WTC11 (cell line): ENCODE measurements at regions not wholly inside any gene's neighbourhood (a gene's known extent, or its start where the extent isn't known, plus 50 kb on each side); places are given as distances from the start of the nearest gene placed in this dataset.

Source experiments
- ATAC-seq: fragments of 200-7000 bp; cut with Tn5 transposase; 2 replicates; pipeline ENCODE4 v1.10.0; 2021; ENCODE audit warnings: mild to moderate bottlenecking, moderate library complexity
- CTCF ChIA-PET: fragments of 300-600 bp; sonication (Branson Sonifier 250); formaldehyde crosslinking; loops from one replicate; lab custom pipeline; 2021; ENCODE audit warnings: antibody characterized with exemption; lab: Charles Lee
- POLR2A ChIA-PET: fragments of 350-600 bp; sonication (Branson Sonifier 250); formaldehyde crosslinking; loops from one replicate; lab custom pipeline; 2021; ENCODE audit warnings: antibody characterized with exemption; lab: Charles Lee
- DNase-seq: peaks from one replicate; pipeline ENCODE4 v3.0.0; 2021; ENCODE audit warnings: low spot score
- H3K27ac Mint-ChIP-seq: 2 replicates; pipeline ENCODE4 v1.8.0; 2021; ENCODE audit warnings: mixed read lengths
- H3K27me3 Mint-ChIP-seq: 2 replicates; pipeline ENCODE4 v1.8.0; 2021; ENCODE audit warnings: low read depth, mild to moderate bottlenecking, moderate library complexity, mixed read lengths
- H3K36me3 Mint-ChIP-seq: 2 replicates; pipeline ENCODE4 v1.8.0; 2021; ENCODE audit warnings: mixed read lengths
- H3K4me1 Mint-ChIP-seq: 2 replicates; pipeline ENCODE4 v1.8.0; 2022; ENCODE audit warnings: mixed read lengths
- H3K4me3 Mint-ChIP-seq: 2 replicates; pipeline ENCODE4 v1.8.0; 2021; ENCODE audit warnings: mild to moderate bottlenecking, moderate library complexity, mixed read lengths
- H3K9me3 Mint-ChIP-seq: 2 replicates; pipeline ENCODE4 v1.8.0; 2021; ENCODE audit warnings: mixed read lengths
- E2F1 ChIP-seq: sonication (generic); formaldehyde crosslinking; IDR thresholded peaks from 2 replicates; pipeline ENCODE4 v1.8.0; 2022; ENCODE audit warnings: mild to moderate bottlenecking, missing genetic modification reagents
- FOXJ3 ChIP-seq: sonication (generic); formaldehyde crosslinking; IDR thresholded peaks from 2 replicates; pipeline ENCODE4 v1.9.0; 2021; ENCODE audit warnings: missing genetic modification reagents, mild to moderate bottlenecking, borderline replicate concordance
- FOXK1 ChIP-seq: sonication (generic); formaldehyde crosslinking; IDR thresholded peaks from 2 replicates; pipeline ENCODE4 v1.8.0; 2022; ENCODE audit warnings: mild to moderate bottlenecking, moderate library complexity, missing genetic modification reagents
- GTF2I ChIP-seq: fragments of 250-450 bp; sonication (Bioruptor Pico); conservative IDR thresholded peaks from 2 replicates; pipeline ENCODE4 v1.4.0; 2021; ENCODE audit warnings: mild to moderate bottlenecking
- KAT7 ChIP-seq: sonication (generic); formaldehyde crosslinking; IDR thresholded peaks from 2 replicates; pipeline ENCODE4 v1.8.1; 2023; ENCODE audit warnings: missing genetic modification reagents, mild to moderate bottlenecking, borderline replicate concordance
- NFYB ChIP-seq: sonication (generic); formaldehyde crosslinking; conservative IDR thresholded peaks from 2 replicates; pipeline ENCODE4 v1.8.0; 2022; ENCODE audit warnings: low read depth, missing genetic modification reagents
- PREB ChIP-seq: sonication (generic); formaldehyde crosslinking; IDR thresholded peaks from 2 replicates; pipeline ENCODE4 v1.8.1; 2022; ENCODE audit warnings: mild to moderate bottlenecking, missing genetic modification reagents, moderate library complexity, borderline replicate concordance
- RORB ChIP-seq: fragments of 250-450 bp; sonication (Bioruptor Pico); IDR thresholded peaks from 2 replicates; pipeline ENCODE4 v1.9.0; 2021; ENCODE audit warnings: mild to moderate bottlenecking
- SMAD3 ChIP-seq: sonication (generic); formaldehyde crosslinking; IDR thresholded peaks from 2 replicates; pipeline ENCODE4 v1.8.0; 2022; ENCODE audit warnings: missing genetic modification reagents, mild to moderate bottlenecking, borderline replicate concordance
- TCF7 ChIP-seq: sonication (generic); formaldehyde crosslinking; IDR thresholded peaks from 2 replicates; pipeline ENCODE4 v1.8.0; 2022; ENCODE audit warnings: mild to moderate bottlenecking, low read depth, missing genetic modification reagents, moderate library complexity
- TP53 ChIP-seq: sonication (generic); formaldehyde crosslinking; IDR thresholded peaks from 2 replicates; pipeline ENCODE4 v1.8.1; 2023; ENCODE audit warnings: mild to moderate bottlenecking, missing genetic modification reagents
- USF1 ChIP-seq: sonication (generic); formaldehyde crosslinking; IDR thresholded peaks from 2 replicates; pipeline ENCODE4 v1.8.0; 2022; ENCODE audit warnings: mild to moderate bottlenecking, missing genetic modification reagents
- ZNF219 ChIP-seq: sonication (generic); formaldehyde crosslinking; IDR thresholded peaks from 2 replicates; pipeline ENCODE4 v1.8.0; 2023; ENCODE audit warnings: missing genetic modification reagents, mild to moderate bottlenecking, borderline replicate concordance
- ZNF232 ChIP-seq: sonication (generic); formaldehyde crosslinking; IDR thresholded peaks from 2 replicates; pipeline ENCODE4 v1.8.0; 2022; ENCODE audit warnings: mild to moderate bottlenecking, missing genetic modification reagents
- ZNF263 ChIP-seq: sonication (generic); formaldehyde crosslinking; IDR thresholded peaks from 2 replicates; pipeline ENCODE4 v1.8.1; 2022; ENCODE audit warnings: low read depth, mild to moderate bottlenecking, moderate library complexity, missing genetic modification reagents
- ZNF512 ChIP-seq: sonication (generic); formaldehyde crosslinking; IDR thresholded peaks from 2 replicates; pipeline ENCODE4 v1.8.1; 2022; ENCODE audit warnings: missing genetic modification reagents, borderline replicate concordance
- ZSCAN18 ChIP-seq: fragments of 250-450 bp; sonication (Bioruptor Pico); IDR thresholded peaks from 2 replicates; pipeline ENCODE4 v2.1.2; 2022; ENCODE audit warnings: mild to moderate bottlenecking, moderate library complexity
- TF ChIP-seq, protein P1 (sequence below): fragments of 250-450 bp; sonication (Bioruptor Pico); IDR thresholded peaks from 2 replicates; pipeline ENCODE4 v1.9.0; 2021; ENCODE audit warnings: mild to moderate bottlenecking, borderline replicate concordance
- TF ChIP-seq, protein P2 (sequence below): sonication (generic); formaldehyde crosslinking; IDR thresholded peaks from 2 replicates; pipeline ENCODE4 v1.8.1; 2022; ENCODE audit warnings: mild to moderate bottlenecking, moderate library complexity, missing genetic modification reagents
- TF ChIP-seq, protein P3 (sequence below): fragments of 200-600 bp; IDR thresholded peaks from 2 replicates; pipeline ENCODE4 v1.8.0; 2022; ENCODE audit warnings: antibody characterized with exemption
- TF ChIP-seq, protein P4 (sequence below): sonication (generic); formaldehyde crosslinking; IDR thresholded peaks from 2 replicates; pipeline ENCODE4 v1.8.1; 2023; ENCODE audit warnings: mild to moderate bottlenecking, missing genetic modification reagents, moderate library complexity

DNA sequence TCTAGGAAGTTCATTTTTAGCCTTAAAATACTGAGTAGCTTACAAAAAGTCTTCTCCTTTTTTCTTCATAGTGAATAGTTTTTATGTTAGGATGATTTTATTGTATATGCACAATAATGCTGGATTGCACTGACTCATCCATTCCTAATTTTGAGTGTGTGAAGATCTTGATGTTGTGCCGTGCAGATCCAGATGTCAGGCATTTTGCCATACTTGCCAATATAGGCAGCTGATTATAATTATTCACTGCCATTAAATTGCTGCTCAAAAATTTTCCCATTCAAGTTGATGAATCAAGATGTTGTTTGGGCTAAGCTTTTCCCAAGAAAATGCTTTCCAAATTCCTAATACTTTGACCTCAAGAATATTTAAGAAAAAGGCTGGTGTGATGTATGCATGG, 218.3 kb downstream of the AHR start:
- ATAC-seq (no peak), DNase-seq (no peak)
- H3K36me3 Mint-ChIP-seq: no peaks in the 10 kb centered on the region
- H3K4me3 Mint-ChIP-seq: no peak overlapping the region
- no peaks in the 10 kb centered on the region for H3K9me3 Mint-ChIP-seq
- 0 out of 2 replicates have a peak, but pooled peaks cover 2% of the 10 kb centered on the region for H3K4me1 Mint-ChIP-seq
- POLR2A ChIA-PET: no interaction called here
- CTCF ChIA-PET: no interaction called here
- TF ChIP-seq TP53 (CRISPR knock-in tag) (no peak), ZNF263 (no peak), E2F1 (no peak), KAT7 (CRISPR knock-in tag) (no peak), RORB (no peak), NFYB (no peak), GTF2I (CRISPR knock-in tag) (no peak), SMAD3 (CRISPR knock-in tag) (no peak), TCF7 (no peak), ZNF512 (CRISPR knock-in tag) (no peak), ZNF232 (CRISPR knock-in tag) (no peak)
- TF ChIP-seq, protein P1, sequence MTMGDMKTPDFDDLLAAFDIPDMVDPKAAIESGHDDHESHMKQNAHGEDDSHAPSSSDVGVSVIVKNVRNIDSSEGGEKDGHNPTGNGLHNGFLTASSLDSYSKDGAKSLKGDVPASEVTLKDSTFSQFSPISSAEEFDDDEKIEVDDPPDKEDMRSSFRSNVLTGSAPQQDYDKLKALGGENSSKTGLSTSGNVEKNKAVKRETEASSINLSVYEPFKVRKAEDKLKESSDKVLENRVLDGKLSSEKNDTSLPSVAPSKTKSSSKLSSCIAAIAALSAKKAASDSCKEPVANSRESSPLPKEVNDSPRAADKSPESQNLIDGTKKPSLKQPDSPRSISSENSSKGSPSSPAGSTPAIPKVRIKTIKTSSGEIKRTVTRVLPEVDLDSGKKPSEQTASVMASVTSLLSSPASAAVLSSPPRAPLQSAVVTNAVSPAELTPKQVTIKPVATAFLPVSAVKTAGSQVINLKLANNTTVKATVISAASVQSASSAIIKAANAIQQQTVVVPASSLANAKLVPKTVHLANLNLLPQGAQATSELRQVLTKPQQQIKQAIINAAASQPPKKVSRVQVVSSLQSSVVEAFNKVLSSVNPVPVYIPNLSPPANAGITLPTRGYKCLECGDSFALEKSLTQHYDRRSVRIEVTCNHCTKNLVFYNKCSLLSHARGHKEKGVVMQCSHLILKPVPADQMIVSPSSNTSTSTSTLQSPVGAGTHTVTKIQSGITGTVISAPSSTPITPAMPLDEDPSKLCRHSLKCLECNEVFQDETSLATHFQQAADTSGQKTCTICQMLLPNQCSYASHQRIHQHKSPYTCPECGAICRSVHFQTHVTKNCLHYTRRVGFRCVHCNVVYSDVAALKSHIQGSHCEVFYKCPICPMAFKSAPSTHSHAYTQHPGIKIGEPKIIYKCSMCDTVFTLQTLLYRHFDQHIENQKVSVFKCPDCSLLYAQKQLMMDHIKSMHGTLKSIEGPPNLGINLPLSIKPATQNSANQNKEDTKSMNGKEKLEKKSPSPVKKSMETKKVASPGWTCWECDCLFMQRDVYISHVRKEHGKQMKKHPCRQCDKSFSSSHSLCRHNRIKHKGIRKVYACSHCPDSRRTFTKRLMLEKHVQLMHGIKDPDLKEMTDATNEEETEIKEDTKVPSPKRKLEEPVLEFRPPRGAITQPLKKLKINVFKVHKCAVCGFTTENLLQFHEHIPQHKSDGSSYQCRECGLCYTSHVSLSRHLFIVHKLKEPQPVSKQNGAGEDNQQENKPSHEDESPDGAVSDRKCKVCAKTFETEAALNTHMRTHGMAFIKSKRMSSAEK (CRISPR knock-in tag): no peak
- TF ChIP-seq, protein P2, sequence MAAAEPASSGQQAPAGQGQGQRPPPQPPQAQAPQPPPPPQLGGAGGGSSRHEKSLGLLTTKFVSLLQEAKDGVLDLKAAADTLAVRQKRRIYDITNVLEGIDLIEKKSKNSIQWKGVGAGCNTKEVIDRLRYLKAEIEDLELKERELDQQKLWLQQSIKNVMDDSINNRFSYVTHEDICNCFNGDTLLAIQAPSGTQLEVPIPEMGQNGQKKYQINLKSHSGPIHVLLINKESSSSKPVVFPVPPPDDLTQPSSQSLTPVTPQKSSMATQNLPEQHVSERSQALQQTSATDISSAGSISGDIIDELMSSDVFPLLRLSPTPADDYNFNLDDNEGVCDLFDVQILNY (CRISPR knock-in tag): no peak
- TF ChIP-seq, protein P3, sequence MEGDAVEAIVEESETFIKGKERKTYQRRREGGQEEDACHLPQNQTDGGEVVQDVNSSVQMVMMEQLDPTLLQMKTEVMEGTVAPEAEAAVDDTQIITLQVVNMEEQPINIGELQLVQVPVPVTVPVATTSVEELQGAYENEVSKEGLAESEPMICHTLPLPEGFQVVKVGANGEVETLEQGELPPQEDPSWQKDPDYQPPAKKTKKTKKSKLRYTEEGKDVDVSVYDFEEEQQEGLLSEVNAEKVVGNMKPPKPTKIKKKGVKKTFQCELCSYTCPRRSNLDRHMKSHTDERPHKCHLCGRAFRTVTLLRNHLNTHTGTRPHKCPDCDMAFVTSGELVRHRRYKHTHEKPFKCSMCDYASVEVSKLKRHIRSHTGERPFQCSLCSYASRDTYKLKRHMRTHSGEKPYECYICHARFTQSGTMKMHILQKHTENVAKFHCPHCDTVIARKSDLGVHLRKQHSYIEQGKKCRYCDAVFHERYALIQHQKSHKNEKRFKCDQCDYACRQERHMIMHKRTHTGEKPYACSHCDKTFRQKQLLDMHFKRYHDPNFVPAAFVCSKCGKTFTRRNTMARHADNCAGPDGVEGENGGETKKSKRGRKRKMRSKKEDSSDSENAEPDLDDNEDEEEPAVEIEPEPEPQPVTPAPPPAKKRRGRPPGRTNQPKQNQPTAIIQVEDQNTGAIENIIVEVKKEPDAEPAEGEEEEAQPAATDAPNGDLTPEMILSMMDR: no peak
- TF ChIP-seq, protein P4, sequence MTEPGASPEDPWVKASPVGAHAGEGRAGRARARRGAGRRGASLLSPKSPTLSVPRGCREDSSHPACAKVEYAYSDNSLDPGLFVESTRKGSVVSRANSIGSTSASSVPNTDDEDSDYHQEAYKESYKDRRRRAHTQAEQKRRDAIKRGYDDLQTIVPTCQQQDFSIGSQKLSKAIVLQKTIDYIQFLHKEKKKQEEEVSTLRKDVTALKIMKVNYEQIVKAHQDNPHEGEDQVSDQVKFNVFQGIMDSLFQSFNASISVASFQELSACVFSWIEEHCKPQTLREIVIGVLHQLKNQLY (CRISPR knock-in tag): no peak
- H3K27ac Mint-ChIP-seq: no peak overlapping the region
- H3K27me3 Mint-ChIP-seq: no peaks in the 10 kb centered on the region

GRCh38 chr7:17520941-17521340, 222.5 kb downstream of the AHR start:
- CTCF ChIA-PET: no interaction called here
- no peak for TF ChIP-seq ZNF219 (CRISPR knock-in tag)
- TF ChIP-seq PREB (CRISPR knock-in tag): no peak
- TF ChIP-seq, protein P2 (CRISPR knock-in tag): no peak
- no peak for TF ChIP-seq ZSCAN18 (CRISPR knock-in tag)
- no peak for TF ChIP-seq USF1
- no peak for TF ChIP-seq FOXK1 (CRISPR knock-in tag)
- TF ChIP-seq FOXJ3 (CRISPR knock-in tag): no peak

More at GRCh38 chr7:17520941-17521340, 222.5 kb downstream of the AHR start:
- DNase-seq: no peak
- H3K9me3 Mint-ChIP-seq: no peaks in the 10 kb centered on the region
- no peak for ATAC-seq
- H3K36me3 Mint-ChIP-seq: no peaks in the 10 kb centered on the region
- H3K4me3 Mint-ChIP-seq: no peak overlapping the region
- H3K27ac Mint-ChIP-seq: no peak overlapping the region
- 0 out of 2 replicates have a peak, but pooled peaks cover 5% of the 10 kb centered on the region for H3K4me1 Mint-ChIP-seq
- H3K27me3 Mint-ChIP-seq: no peaks in the 10 kb centered on the region
- POLR2A ChIA-PET: no interaction called here
